Suprapubic skin (tissue), 4 donors: ENCODE measurements at regions not wholly inside any gene's neighbourhood (a gene's known extent, or its start where the extent isn't known, plus 50 kb on each side); places are given as distances from the start of the nearest gene placed in this dataset.

Source experiments
- DNase-seq, 2 donors: peaks; one replicate each; pipeline ENCODE4 v3.0.0-alpha.2; 2019; ENCODE audit warnings: low spot score in 2 of 2
- H3K27ac ChIP-seq: fragments of 200-600 bp; sonication (generic); one replicate; pipeline ENCODE4 v1.5.1; 2019
- H3K27me3 ChIP-seq: fragments of 200-600 bp; sonication (generic); one replicate; pipeline ENCODE4 v1.5.1; 2019
- H3K36me3 ChIP-seq: fragments of 200-600 bp; sonication (generic); one replicate; pipeline ENCODE4 v1.5.1; 2019
- H3K4me1 ChIP-seq: fragments of 200-600 bp; sonication (generic); one replicate; pipeline ENCODE4 v1.5.1; 2019
- H3K4me3 ChIP-seq: fragments of 200-600 bp; sonication (generic); one replicate; pipeline ENCODE4 v1.5.1; 2019; ENCODE audit warnings: mild to moderate bottlenecking
- H3K9me3 ChIP-seq: fragments of 200-600 bp; sonication (generic); one replicate; pipeline ENCODE4 v1.5.1; 2019
- EP300 ChIP-seq: sonication (generic); formaldehyde crosslinking; IDR thresholded peaks from one replicate; pipeline ENCODE4 v1.6.1; 2017; ENCODE audit warnings: antibody characterized with exemption
- POLR2A ChIP-seq, 2 donors: fragments of 450-650 bp; IDR thresholded peaks; one replicate each; pipeline ENCODE4 v1.6.1; 2017; ENCODE audit warnings: antibody characterized with exemption in 2 of 2, mild to moderate bottlenecking in 2 of 2, moderate library complexity in 2 of 2
- POLR2AphosphoS5 ChIP-seq, 3 donors: sonication (generic); formaldehyde crosslinking; IDR thresholded peaks; one replicate each; pipeline ENCODE4 v1.6.1; 2017; ENCODE audit warnings: antibody characterized with exemption in 3 of 3
- WGBS: methylation state at CpG from one replicate; pipeline ENCODE4 v1.1.5; 2018; 5-methylcytosine and 5-hydroxymethylcytosine counted together
- TF ChIP-seq, protein P1 (sequence below), 2 donors: fragments of 200-600 bp in 1 of 2; fragments of 450-650 bp in 1 of 2; sonication (generic) in 1 of 2; IDR thresholded peaks; one replicate each; pipeline ENCODE4 v1.5.1; 2016 to 2019; ENCODE audit warnings: antibody characterized with exemption in 2 of 2, mild to moderate bottlenecking in 1 of 2, moderate library complexity in 1 of 2

DNA sequence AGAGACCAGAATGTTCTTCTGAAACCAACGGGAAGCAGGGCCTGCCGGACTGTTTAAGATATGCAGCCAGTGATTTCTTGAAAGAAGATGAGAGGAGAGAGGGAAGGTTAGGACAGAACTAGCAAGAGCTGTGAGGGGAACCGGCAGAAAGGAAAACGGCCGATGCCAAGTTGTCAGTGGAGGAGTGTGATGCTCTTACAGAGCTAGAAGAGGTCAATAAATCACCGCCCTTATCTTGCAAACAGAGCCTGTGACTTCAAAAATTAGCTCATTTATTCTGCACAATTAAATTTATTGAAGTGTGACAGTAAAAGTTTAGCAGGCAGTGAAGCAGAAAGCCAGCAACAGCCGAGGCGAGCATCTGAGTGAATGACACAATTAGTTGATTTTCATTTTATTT, 509.5 kb upstream of the ID4 start:
- TF ChIP-seq EP300: no peak
- no peaks in the 10 kb centered on the region for H3K36me3 ChIP-seq
- 71% methylated on average over 8 of the region's 8 CpGs for WGBS
- DNase-seq: no peak
- H3K4me3 ChIP-seq: no peak overlapping the region
- H3K27ac ChIP-seq: no peak overlapping the region
- H3K9me3 ChIP-seq: no peaks in the 10 kb centered on the region
- no peaks in the 10 kb centered on the region for H3K27me3 ChIP-seq
- peaks cover 10% of the 10 kb centered on the region for H3K4me1 ChIP-seq

DNA sequence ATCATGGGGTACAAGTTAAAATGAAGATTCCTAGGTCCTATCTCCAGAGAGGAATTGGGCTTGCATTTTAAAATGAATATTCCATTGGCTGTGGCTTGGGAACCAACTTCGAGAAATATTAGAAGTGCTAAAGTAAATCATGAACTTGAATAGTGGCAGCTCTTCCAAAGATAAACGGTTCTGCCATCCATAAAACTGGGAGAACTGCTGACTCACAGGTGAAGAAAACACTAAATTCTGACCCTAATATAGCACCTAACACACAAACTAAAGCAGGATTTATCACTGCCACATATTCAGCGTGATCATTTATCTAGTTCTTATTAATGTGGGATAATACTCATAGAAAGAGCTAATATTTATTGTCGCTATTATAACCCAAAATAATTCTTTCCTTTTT, 508.1 kb upstream of the ID4 start:
- WGBS: 86% methylated on average over 4 of the region's 4 CpGs
- H3K27me3 ChIP-seq: no peaks in the 10 kb centered on the region
- no peak for DNase-seq
- H3K9me3 ChIP-seq: no peaks in the 10 kb centered on the region
- no peaks in the 10 kb centered on the region for H3K36me3 ChIP-seq
- TF ChIP-seq POLR2AphosphoS5 (IDR thresholded peaks at IDR 0.05) (no peak), POLR2A (IDR thresholded peaks at IDR 0.05) (no peak)
- H3K4me3 ChIP-seq: no peak overlapping the region
- H3K4me1 ChIP-seq: peaks cover 10% of the 10 kb centered on the region
- no peak overlapping the region for H3K27ac ChIP-seq

DNA sequence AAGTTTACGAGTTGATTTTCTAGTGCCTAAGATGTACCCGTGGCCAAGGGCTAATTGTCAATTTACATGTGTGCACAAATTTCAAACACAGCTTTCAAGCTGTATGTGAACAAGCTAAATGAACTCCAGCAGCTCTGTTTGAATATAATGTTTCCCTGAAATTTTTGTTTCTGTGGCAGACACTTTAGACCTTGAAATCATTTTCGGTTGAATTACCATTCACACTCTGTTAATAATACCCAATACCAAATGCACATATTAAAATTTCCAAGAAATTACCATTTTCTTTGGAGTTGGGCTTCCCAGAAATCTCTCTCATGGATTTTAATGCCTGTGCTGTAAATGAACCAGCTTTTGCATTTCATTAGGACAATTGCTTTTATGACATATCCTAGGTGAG, 506.1 kb upstream of the ID4 start:
- TF ChIP-seq POLR2A (IDR thresholded peaks at IDR 0.05): no peak
- TF ChIP-seq EP300: no peak
- TF ChIP-seq, protein P1, sequence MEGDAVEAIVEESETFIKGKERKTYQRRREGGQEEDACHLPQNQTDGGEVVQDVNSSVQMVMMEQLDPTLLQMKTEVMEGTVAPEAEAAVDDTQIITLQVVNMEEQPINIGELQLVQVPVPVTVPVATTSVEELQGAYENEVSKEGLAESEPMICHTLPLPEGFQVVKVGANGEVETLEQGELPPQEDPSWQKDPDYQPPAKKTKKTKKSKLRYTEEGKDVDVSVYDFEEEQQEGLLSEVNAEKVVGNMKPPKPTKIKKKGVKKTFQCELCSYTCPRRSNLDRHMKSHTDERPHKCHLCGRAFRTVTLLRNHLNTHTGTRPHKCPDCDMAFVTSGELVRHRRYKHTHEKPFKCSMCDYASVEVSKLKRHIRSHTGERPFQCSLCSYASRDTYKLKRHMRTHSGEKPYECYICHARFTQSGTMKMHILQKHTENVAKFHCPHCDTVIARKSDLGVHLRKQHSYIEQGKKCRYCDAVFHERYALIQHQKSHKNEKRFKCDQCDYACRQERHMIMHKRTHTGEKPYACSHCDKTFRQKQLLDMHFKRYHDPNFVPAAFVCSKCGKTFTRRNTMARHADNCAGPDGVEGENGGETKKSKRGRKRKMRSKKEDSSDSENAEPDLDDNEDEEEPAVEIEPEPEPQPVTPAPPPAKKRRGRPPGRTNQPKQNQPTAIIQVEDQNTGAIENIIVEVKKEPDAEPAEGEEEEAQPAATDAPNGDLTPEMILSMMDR (IDR thresholded peaks at IDR 0.05): no peak
- no peaks in the 10 kb centered on the region for H3K27me3 ChIP-seq
- H3K4me1 ChIP-seq: peaks cover 3% of the 10 kb centered on the region
- 82% methylated on average over 3 of the region's 3 CpGs for WGBS
- H3K4me3 ChIP-seq: no peak overlapping the region
- H3K36me3 ChIP-seq: no peaks in the 10 kb centered on the region
- no peak for DNase-seq
- no peaks in the 10 kb centered on the region for H3K9me3 ChIP-seq
- H3K27ac ChIP-seq: no peak overlapping the region

DNA sequence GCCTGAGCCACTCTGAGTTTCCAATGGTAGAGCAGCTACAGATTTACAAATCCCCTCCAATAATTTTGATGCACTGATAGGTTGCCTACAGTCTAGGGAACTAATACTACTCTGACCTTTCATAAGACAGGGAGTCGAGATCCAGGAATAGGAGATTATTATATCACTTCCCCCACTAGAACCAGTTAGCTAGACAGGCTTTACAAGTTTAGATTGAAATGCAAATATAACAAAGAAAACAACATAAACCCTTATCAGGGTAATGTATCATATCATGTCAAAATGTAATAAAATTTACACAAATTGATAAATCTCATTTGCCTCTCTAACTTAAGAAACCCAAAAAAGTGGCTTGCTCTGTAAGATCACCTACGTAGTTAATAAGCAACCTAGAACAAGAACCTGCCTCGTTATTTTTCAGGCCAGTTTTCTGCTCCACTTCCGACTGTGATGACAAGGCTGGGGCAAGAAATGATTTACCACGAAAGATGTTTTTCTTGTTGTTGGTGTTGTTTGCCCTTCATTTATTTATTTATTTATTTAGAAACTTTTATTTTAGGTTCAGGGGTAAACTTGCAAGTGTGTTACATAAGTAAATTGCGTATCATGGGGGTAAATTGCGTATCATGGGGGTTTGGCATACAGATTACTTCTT, 504.2 kb upstream of the ID4 start:
- 74% methylated on average over 7 of the region's 7 CpGs for WGBS
- Histone ChIP-seq H3K9me3 (no peaks in the 10 kb centered on the region), H3K27me3 (no peaks in the 10 kb centered on the region), H3K4me3 (no peak overlapping the region), H3K4me1 (no peaks in the 10 kb centered on the region), H3K36me3 (no peaks in the 10 kb centered on the region), H3K27ac (no peak overlapping the region)
- no peak for DNase-seq
- TF ChIP-seq, protein P1 (IDR thresholded peaks at IDR 0.05): no peak
- TF ChIP-seq EP300: no peak
- TF ChIP-seq POLR2A (IDR thresholded peaks at IDR 0.05): no peak
- no peak for TF ChIP-seq POLR2AphosphoS5 (IDR thresholded peaks at IDR 0.05)

DNA sequence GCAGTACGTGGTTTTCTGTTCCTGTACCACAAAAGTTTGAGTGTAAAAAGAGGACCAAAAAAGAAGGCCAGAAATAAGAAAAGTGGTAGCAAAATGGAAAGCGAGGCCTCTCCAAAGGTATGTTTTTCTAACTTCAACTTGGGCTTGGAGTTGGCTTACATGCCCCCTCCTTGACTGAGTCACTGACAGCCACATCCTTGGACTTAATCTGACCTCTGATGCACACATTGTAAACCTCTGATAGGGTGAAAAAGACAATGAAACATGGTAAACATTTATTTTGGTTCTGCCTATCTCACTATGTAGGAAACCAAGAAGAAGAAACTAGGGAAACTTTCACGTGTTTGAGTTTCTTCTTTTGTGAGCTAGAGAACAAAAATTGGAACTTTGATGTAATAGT, 503.2 kb upstream of the ID4 start:
- Histone ChIP-seq H3K4me3 (no peak overlapping the region), H3K4me1 (no peaks in the 10 kb centered on the region), H3K27ac (no peak overlapping the region), H3K36me3 (no peaks in the 10 kb centered on the region), H3K9me3 (no peaks in the 10 kb centered on the region), H3K27me3 (no peaks in the 10 kb centered on the region)
- TF ChIP-seq POLR2A (IDR thresholded peaks at IDR 0.05) (no peak), EP300 (no peak), POLR2AphosphoS5 (IDR thresholded peaks at IDR 0.05) (no peak)
- TF ChIP-seq, protein P1 (IDR thresholded peaks at IDR 0.05): no peak
- DNase-seq: no peak
- WGBS: 93% methylated on average over 3 of the region's 3 CpGs

DNA sequence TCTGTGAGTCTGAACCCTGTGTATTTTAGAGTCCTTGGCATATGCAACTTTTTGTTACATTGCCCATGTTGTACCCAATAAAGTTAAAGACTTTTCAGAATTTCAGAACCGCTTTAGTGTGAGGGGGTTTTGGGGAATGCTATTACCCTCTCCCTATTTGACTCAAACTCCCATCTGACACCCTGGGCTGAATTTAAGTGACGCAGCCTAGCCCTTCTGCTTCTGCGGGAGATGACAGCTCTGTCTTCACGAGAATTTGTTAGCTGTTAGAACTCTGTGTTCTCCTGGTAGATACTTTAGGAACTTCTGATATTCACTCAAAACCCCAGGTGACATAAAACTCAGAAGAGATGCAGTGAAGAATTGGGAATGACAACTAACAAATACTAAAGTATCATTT, 500.6 kb upstream of the ID4 start:
- WGBS: 91% methylated on average over 4 of the region's 4 CpGs
- TF ChIP-seq POLR2A (IDR thresholded peaks at IDR 0.05) (no peak), POLR2AphosphoS5 (IDR thresholded peaks at IDR 0.05) (no peak), EP300 (no peak)
- TF ChIP-seq, protein P1 (IDR thresholded peaks at IDR 0.05): no peak

More for the DNA sequence above, 500.6 kb upstream of the ID4 start:
- no peaks in the 10 kb centered on the region for H3K9me3 ChIP-seq
- no peaks in the 10 kb centered on the region for H3K4me1 ChIP-seq
- no peak for DNase-seq
- H3K27me3 ChIP-seq: no peaks in the 10 kb centered on the region
- no peak overlapping the region for H3K4me3 ChIP-seq
- no peaks in the 10 kb centered on the region for H3K36me3 ChIP-seq
- H3K27ac ChIP-seq: no peak overlapping the region
